Adrenal gland (tissue), 5 donors: ENCODE measurements at regions not wholly inside any gene's neighbourhood (a gene's known extent, or its start where the extent isn't known, plus 50 kb on each side); places are given as distances from the start of the nearest gene placed in this dataset.

Source experiments
- POLR2A ChIP-seq, 2 donors: fragments of 450-650 bp; IDR thresholded peaks; one replicate each; pipeline ENCODE4 v1.6.1; 2017; ENCODE audit warnings: antibody characterized with exemption in 2 of 2, mild to moderate bottlenecking in 2 of 2, moderate library complexity in 1 of 2
- TF ChIP-seq, protein P1 (sequence below), 6 experiments: fragments of 450-650 bp in 4 of 6; fragments of 200-600 bp in 2 of 6; sonication (generic) in 1 of 6; IDR thresholded peaks; 1 replicate in 5 of 6; 2 replicates in 1 of 6; pipeline versions ENCODE4 v1.5.1 to v1.8.0; 2016 to 2021; ENCODE audit warnings: antibody characterized with exemption in 6 of 6, mild to moderate bottlenecking in 2 of 6, moderate library complexity in 1 of 6
- donor health status: DM: no; HTN: no; CAD: no.

DNA sequence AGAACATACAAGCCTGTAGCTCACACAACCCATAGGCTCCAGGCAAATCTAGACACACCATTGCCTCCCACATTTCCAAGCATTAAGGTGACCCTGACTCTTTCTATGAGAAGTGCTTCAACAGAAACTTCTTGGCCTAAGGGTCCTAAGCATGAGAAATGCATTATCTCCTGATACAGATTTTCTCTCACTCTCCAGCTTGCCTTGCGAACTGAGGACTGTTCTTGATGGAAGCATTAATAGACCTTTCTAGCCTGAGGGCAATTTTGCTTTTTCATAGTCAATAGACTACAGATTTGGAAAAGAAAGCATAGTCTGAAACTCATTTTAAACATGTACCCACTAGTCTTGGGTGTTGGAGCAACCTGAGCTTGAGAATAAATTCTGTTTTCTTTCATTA, 1801.3 kb upstream of the PCDH7 start:
- TF ChIP-seq, protein P1, sequence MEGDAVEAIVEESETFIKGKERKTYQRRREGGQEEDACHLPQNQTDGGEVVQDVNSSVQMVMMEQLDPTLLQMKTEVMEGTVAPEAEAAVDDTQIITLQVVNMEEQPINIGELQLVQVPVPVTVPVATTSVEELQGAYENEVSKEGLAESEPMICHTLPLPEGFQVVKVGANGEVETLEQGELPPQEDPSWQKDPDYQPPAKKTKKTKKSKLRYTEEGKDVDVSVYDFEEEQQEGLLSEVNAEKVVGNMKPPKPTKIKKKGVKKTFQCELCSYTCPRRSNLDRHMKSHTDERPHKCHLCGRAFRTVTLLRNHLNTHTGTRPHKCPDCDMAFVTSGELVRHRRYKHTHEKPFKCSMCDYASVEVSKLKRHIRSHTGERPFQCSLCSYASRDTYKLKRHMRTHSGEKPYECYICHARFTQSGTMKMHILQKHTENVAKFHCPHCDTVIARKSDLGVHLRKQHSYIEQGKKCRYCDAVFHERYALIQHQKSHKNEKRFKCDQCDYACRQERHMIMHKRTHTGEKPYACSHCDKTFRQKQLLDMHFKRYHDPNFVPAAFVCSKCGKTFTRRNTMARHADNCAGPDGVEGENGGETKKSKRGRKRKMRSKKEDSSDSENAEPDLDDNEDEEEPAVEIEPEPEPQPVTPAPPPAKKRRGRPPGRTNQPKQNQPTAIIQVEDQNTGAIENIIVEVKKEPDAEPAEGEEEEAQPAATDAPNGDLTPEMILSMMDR (IDR thresholded peaks at IDR 0.05): no peak
- no peak for TF ChIP-seq POLR2A (IDR thresholded peaks at IDR 0.05)
